OCI-LY7 (cell line): ENCODE measurements at regions not wholly inside any gene's neighbourhood (a gene's known extent, or its start where the extent isn't known, plus 50 kb on each side); places are given as distances from the start of the nearest gene placed in this dataset.
"Not testable (repeated sequence)": the region's sequence is repeated elsewhere in the genome, so short reads cannot be mapped to it uniquely, and the experiment has no call there.

Source experiments
- EZH2phosphoT487 ChIP-seq: fragments of 200-600 bp; sonication (generic); IDR thresholded peaks from 2 replicates; pipeline ENCODE4 v1.6.1; 2018; ENCODE audit warnings: low read depth, borderline replicate concordance, mild to moderate bottlenecking, mixed run types, antibody characterized with exemption, low read length, moderate library complexity, mixed read lengths
- TF ChIP-seq, protein P1 (sequence below): fragments of 200-600 bp; sonication (generic); conservative IDR thresholded peaks from 2 replicates; pipeline ENCODE4 v1.5.1; 2014; ENCODE audit warnings: mild to moderate bottlenecking, antibody characterized with exemption, low read length, moderate library complexity, mixed read lengths

DNA sequence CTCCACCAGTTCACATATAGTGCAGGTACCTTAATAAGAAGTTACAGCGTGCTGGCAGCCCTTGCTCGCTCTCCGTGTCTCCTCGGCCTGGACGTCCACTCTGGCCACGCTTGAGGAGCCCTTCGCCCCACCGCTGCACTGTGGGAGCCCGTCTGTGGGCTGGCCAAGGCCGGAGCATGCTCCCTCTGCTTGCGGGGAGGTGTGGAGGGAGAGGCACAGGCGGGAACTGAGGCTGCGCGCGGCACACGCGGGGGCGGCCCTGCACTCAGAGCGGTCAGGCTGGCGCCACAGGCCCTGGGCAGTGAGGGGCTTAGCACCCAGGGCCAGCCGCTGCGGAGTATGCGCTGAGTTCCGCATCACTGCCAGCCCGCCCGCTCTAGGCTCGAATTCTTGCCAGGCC lies 1988.6 kb downstream of the FOXD4L5 start:
- TF ChIP-seq, protein P1, sequence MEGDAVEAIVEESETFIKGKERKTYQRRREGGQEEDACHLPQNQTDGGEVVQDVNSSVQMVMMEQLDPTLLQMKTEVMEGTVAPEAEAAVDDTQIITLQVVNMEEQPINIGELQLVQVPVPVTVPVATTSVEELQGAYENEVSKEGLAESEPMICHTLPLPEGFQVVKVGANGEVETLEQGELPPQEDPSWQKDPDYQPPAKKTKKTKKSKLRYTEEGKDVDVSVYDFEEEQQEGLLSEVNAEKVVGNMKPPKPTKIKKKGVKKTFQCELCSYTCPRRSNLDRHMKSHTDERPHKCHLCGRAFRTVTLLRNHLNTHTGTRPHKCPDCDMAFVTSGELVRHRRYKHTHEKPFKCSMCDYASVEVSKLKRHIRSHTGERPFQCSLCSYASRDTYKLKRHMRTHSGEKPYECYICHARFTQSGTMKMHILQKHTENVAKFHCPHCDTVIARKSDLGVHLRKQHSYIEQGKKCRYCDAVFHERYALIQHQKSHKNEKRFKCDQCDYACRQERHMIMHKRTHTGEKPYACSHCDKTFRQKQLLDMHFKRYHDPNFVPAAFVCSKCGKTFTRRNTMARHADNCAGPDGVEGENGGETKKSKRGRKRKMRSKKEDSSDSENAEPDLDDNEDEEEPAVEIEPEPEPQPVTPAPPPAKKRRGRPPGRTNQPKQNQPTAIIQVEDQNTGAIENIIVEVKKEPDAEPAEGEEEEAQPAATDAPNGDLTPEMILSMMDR, result not testable (repeated sequence)
- TF ChIP-seq EZH2phosphoT487, result not testable (repeated sequence)
